ENCODE measurements at regions not wholly inside any gene's neighbourhood (a gene's known extent, or its start where the extent isn't known, plus 50 kb on each side); places are given as distances from the start of the nearest gene placed in this dataset.

- TF ChIP-seq, protein P1, sequence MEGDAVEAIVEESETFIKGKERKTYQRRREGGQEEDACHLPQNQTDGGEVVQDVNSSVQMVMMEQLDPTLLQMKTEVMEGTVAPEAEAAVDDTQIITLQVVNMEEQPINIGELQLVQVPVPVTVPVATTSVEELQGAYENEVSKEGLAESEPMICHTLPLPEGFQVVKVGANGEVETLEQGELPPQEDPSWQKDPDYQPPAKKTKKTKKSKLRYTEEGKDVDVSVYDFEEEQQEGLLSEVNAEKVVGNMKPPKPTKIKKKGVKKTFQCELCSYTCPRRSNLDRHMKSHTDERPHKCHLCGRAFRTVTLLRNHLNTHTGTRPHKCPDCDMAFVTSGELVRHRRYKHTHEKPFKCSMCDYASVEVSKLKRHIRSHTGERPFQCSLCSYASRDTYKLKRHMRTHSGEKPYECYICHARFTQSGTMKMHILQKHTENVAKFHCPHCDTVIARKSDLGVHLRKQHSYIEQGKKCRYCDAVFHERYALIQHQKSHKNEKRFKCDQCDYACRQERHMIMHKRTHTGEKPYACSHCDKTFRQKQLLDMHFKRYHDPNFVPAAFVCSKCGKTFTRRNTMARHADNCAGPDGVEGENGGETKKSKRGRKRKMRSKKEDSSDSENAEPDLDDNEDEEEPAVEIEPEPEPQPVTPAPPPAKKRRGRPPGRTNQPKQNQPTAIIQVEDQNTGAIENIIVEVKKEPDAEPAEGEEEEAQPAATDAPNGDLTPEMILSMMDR (IDR thresholded peaks at IDR 0.05): no peak
- TF ChIP-seq POLR2A (IDR thresholded peaks at IDR 0.05): no peak
Observed at GRCh38 chr13:111456452-111457230, 136.2 kb downstream of the TEX29 start.

Data from uterus (tissue), 2 donors.